T1000 (cell line): ENCODE measurements at regions not wholly inside any gene's neighbourhood (a gene's known extent, or its start where the extent isn't known, plus 50 kb on each side); places are given as distances from the start of the nearest gene placed in this dataset.
A peak's percentile ranks its signal among the peaks of the same experiment; 100 is the strongest.
"Not testable (repeated sequence)": the region's sequence is repeated elsewhere in the genome, so short reads cannot be mapped to it uniquely, and the experiment has no call there.

Experiments used
- DNase-seq: peaks from one replicate; lab custom pipeline; 2025; ENCODE audit warnings: mixed read lengths; lab: John Stamatoyannopoulos, UW

GRCh38 chr17:13140750-13141149 is 122.9 kb upstream of the ELAC2 start:
- DNase-seq: no peak

GRCh38 chr17:13135506-13135905 is 117.7 kb upstream of the ELAC2 start:
- DNase-seq: no peak

DNA sequence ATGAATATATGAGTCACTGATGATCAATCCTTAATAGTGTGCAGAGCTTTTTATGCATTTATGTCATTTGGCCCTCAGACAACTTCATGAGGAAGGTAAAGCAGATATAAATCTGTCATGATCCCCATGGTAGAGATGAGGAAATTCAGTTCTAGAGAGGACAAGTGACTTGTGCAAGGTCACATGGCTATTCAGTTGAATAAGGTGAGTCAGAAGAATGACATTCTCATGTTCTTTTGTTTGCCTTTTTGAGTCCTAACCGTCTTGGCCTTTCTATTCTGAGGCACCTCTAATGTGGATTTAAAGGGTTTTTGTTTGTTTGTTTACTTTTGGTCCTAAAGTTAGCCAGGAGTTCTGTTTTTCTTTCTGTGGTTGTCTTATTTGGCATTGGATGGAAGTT is 116.2 kb upstream of the ELAC2 start:
- DNase-seq: no peak

GRCh38 chr17:13131225-13131624 is 113.4 kb upstream of the ELAC2 start:
- no peak for DNase-seq

DNA sequence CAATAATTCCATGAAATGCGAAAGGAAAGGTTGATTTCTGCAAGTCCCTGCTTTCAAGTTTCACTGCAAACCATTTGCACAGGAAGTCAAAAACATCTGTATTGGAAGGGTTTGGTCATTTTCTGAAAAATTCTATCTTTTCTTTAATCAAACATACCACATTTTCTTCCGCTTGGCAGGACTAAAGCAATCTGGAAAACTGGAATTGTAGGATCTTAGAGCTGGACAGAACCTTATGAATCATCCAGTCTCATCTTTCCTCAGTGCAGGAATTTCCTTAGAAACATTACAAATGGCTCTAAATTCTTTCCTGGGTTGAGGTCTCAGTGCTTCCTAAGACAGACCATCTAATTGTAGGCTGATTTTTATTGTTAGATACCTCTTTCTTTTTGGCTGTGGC is 111.5 kb upstream of the ELAC2 start:
- DNase-seq: no peak

- no peak for DNase-seq
Measured at GRCh38 chr17:13128676-13129075, 110.8 kb upstream of the ELAC2 start.

DNA sequence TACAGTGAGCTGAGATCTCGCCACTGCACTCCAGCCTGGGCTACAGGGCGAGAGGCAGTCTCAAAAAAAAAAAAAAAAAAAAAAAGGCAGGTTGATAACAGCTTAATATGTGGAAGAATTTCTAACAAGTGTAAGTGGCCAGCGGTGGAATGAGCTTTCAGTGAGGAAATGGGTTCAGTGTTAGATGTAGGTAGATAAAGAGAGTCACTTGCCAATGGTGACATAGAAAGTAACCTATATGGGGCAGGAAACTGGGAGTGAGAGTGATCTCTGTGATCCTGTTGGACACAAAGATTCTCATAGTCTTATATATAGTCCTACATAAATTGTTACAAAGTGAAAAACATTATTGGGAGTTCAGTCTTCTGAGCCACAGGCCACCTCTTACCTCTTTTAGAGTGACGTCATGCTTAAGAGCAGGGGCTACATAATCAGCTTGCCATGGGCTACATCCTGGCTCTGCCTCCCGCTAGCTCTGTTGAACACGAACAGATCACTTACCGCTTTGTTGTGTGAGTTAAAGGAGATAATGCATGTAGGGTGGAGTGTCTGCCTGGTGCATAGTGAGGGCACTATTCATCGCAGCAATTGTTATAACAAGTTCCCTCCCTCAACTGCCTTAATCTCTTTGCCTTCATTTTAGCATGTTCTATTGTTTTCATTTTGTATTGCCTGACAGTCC is 110.2 kb upstream of the ELAC2 start:
- DNase-seq: no peak

DNA sequence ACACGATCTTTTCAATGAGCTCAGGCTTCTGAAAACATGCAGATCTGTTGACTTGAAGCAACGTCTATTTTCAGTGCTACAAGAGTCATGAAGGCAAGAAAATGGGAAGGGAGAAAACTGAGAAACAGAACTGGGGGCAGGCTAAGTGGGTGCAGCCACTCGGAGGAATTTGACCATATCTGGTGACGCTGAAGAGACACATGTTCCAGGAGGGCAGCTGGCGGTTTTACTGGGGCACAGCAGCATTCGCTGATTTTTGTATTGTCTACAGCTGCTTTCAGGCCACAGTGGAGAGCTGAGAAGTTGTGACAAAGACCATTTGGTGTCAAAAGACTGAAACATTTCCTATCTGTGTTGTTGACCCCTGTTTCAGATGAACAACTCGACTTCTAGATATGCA is 103.0 kb upstream of the ELAC2 start:
- no peak for DNase-seq

DNA sequence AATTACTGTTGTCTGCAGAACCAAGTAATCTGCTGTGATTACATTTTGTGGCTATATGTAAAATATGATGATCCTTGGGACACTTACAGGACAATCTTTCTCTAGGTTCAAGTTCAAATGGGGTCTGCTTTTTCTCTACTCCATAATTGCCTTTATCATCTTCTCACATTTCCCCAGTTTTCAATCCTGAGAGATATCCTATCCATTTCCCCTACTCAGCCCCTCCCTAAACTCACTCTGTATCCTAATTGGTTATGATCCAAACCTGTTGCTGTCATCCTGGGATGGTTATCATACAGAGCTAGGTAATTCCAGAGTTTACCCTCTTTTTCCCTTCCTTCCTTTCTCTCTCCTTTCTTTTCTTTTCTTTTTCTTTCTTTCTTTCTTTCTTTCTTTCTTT is 100.5 kb upstream of the ELAC2 start:
- no peak for DNase-seq

DNA sequence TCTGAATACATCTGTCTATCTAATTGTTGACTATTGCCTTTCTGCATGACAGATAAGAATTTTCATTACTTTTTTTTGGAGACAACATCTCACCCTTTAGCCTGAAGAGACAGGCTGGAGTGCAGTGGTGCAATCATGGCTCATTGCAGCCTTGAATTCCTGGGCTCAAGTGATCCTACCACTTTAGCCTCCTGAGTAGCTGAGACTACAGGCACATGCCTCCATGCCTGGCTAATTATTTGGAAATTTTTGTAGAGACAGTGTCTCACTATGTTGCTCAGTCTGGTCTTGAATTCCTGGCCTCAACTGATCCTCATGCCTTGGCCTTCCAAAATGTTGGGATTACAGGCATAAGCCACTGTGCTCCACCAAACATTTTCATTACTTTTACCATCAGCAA is 99.8 kb upstream of the ELAC2 start:
- no peak for DNase-seq

GRCh38 chr17:13114601-13115031 is 96.8 kb upstream of the ELAC2 start:
- DNase-seq: peak; percentile 30

- no peak for DNase-seq
Measured at GRCh38 chr17:13113821-13114525, 96.1 kb upstream of the ELAC2 start.

GRCh38 chr17:13107676-13108235 is 89.9 kb upstream of the ELAC2 start:
- DNase-seq: no peak

DNA sequence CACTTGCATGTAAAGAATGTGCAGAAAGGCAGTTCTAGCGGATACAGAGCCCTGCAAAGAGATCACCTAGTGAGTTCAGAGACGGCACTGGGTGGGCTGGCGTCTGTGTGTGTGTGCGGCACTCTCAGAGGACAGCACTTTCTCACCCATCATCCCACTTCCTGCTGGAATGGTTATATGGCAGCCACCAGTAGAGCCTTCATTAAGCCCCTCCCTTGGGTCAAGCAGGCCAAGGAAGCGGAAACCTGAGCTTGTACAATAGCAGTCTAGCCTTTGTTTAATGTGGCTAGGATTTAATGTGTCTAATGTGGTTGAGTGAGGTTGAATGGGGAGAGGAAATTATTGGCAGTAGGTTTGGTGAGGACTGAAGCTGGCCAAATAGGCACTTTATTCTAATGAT is 88.3 kb upstream of the ELAC2 start:
- DNase-seq: no peak

- DNase-seq: no peak
Measured at GRCh38 chr17:13104576-13104975, 86.7 kb upstream of the ELAC2 start.

GRCh38 chr17:13102477-13102876 is 84.7 kb upstream of the ELAC2 start:
- no peak for DNase-seq

DNA sequence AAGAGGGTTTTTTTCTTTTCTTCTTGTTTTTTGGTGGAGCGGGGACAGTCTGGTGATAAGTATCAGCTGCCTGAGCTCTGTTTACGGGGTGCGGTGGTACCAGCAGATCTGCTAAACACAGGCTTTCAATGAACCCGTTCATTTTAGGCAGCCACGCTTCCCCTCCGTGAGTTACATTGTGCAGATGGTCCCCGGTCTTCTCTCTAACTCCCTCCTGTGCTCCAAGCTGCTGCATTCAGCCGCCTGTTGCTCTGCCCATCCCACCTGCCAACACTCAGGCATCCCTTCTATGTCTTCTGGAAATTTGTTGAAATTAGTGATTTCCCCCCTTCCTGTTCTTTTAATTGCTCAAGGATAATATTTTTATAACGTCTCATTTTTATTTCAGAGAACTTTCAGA is 82.1 kb upstream of the ELAC2 start:
- no peak for DNase-seq

- no peak for DNase-seq
Measured at GRCh38 chr17:13099089-13099735, 81.4 kb upstream of the ELAC2 start.

- DNase-seq: no peak
Measured at GRCh38 chr17:13096291-13096690, 78.5 kb upstream of the ELAC2 start.

DNA sequence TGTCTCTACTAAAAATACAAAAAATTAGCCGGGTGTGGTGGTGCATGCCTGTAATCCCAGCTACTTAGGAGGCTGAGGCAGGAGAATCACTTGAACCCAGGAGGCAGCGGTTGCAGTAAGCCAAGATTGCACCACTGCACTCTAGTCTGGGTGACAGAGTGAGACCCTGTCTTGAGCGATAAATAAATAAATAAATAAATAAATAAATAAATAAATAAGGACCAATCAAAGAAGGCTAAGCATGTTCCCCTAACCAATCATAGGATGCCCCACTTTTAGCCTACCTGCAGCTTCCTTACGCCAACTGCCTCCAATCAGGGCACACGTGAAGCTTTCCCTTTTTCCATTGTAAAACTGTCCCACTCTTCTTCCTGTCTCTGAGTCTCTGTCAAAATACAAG is 74.2 kb upstream of the ELAC2 start:
- not testable (repeated sequence) for DNase-seq

- no peak for DNase-seq
Measured at GRCh38 chr17:13088666-13089065, 70.8 kb upstream of the ELAC2 start.

- DNase-seq: no peak
Measured at GRCh38 chr17:13087802-13088201, 70.0 kb upstream of the ELAC2 start.
